ENCODE measurements at regions not wholly inside any gene's neighbourhood (a gene's known extent, or its start where the extent isn't known, plus 50 kb on each side); places are given as distances from the start of the nearest gene placed in this dataset.

- no peak for TF ChIP-seq CTCF (IDR thresholded peaks at IDR 0.05; ENCODE audit: control insufficient read depth, extremely low read depth, insufficient read depth)
- no peak overlapping the region for H3K4me3 ChIP-seq (ENCODE audit: low read depth, low read length)
- no peak for DNase-seq (ENCODE audit: low read depth)
These were observed 70.4 kb downstream of the MAGEF1 start for GRCh38 chr3:184641430-184641829.

- TF ChIP-seq CTCF (IDR thresholded peaks at IDR 0.05; ENCODE audit: control insufficient read depth, extremely low read depth, insufficient read depth) = no peak
- DNase-seq (ENCODE audit: low read depth) = no peak
- H3K4me3 ChIP-seq (ENCODE audit: low read depth, low read length) = no peak overlapping the region
These were observed 72.5 kb downstream of the MAGEF1 start for GRCh38 chr3:184639351-184639750.

DNA sequence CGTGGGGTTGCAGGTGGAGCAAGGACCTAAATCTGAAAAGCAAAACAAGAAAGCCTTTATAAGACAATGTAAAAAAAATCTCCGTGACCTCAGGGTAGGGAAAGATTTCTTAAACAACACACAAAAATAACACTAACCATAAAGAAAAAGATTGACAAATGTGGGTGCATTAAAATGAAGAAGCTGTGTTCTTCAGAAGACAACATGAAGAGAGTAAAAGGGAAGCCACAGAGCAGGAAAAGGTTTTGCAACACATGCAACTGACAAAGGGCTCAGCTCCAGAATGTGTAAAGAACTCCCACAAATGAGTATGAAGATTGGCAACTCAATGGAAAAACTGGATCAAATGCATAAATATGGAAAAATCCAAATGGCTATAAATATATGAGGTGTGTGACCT lies 74.2 kb downstream of the MAGEF1 start:
- no peak for DNase-seq (ENCODE audit: low read depth)
- no peak for TF ChIP-seq CTCF (IDR thresholded peaks at IDR 0.05; ENCODE audit: control insufficient read depth, extremely low read depth, insufficient read depth)
- H3K4me3 ChIP-seq (ENCODE audit: low read depth, low read length) = no peak overlapping the region

DNA sequence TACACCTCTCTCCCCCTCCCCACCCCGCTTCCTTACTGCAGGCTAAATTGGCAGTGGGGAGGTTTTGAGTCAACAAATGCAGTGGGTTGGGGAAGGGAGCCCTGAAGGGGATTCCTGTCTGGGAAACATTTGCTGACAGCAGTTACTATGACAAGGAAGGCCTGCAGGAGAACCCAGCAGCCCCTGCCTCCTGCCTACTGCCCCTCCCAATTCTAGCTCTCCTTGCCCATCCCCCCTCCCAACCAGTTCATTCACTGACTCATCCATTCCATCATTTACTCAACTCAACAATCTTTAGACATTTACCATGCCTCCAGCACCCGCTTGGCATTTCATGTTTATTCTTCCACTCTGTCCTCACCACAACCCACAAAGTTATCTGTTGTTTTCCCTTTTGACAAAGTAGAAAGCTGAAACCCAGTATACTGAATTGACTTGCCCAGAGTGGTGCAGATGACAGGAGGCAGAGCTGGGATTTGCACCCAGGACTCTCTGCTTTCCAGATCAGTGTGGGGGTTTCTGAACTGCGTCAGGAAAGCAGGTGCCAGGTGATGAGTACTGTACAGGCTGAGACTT lies 75.0 kb downstream of the MAGEF1 start:
- no peak overlapping the region for H3K4me3 ChIP-seq (ENCODE audit: low read depth, low read length)
- TF ChIP-seq CTCF (IDR thresholded peaks at IDR 0.05; ENCODE audit: control insufficient read depth, extremely low read depth, insufficient read depth) = no peak
- DNase-seq (ENCODE audit: low read depth) = no peak

GRCh38 chr3:184635774-184636173 lies 74.2 kb downstream of the EPHB3 start:
- no peak for DNase-seq (ENCODE audit: low read depth)
- no peak for TF ChIP-seq CTCF (IDR thresholded peaks at IDR 0.05; ENCODE audit: control insufficient read depth, extremely low read depth, insufficient read depth)
- H3K4me3 ChIP-seq (ENCODE audit: low read depth, low read length) = no peak overlapping the region

- no peak overlapping the region for H3K4me3 ChIP-seq (ENCODE audit: low read depth, low read length)
- TF ChIP-seq CTCF (IDR thresholded peaks at IDR 0.05; ENCODE audit: control insufficient read depth, extremely low read depth, insufficient read depth) = no peak
- no peak for DNase-seq (ENCODE audit: low read depth)
These were observed 73.5 kb downstream of the EPHB3 start for GRCh38 chr3:184635126-184635525.

DNA sequence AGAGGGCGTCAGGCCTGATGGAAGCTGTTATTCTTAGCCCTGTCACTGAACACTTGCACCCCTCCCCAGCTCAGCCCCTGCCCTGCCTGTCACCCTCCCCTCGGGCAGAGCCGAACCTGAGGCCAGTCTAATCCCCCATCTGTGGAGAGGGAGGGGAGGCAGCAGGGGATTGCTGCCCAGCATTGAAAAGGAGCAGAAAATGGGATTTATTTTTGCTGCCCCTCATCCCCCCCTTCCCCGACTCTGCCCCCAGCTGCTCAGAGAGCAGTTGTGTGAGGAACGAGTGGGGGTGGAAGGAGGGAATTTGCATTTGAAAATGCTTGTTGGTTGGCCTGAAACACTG lies 71.6 kb downstream of the EPHB3 start:
- TF ChIP-seq CTCF (IDR thresholded peaks at IDR 0.05; ENCODE audit: control insufficient read depth, extremely low read depth, insufficient read depth) = no peak
- no peak overlapping the region for H3K4me3 ChIP-seq (ENCODE audit: low read depth, low read length)
- DNase-seq (ENCODE audit: low read depth) = no peak

Data from LNCaP clone FGC (cell line).